ENCODE measurements at regions not wholly inside any gene's neighbourhood (a gene's known extent, or its start where the extent isn't known, plus 50 kb on each side); places are given as distances from the start of the nearest gene placed in this dataset.

GRCh38 chr6:90676516-90677300 is 89.8 kb upstream of the MAP3K7 start:
- TF ChIP-seq CTCF (IDR thresholded peaks at IDR 0.05) (no peak), POLR2A (IDR thresholded peaks at IDR 0.05) (no peak)
